DOHH2 (cell line): ENCODE measurements at regions not wholly inside any gene's neighbourhood (a gene's known extent, or its start where the extent isn't known, plus 50 kb on each side); places are given as distances from the start of the nearest gene placed in this dataset.

Experiments used
- H3F3A ChIP-seq: fragments of 200-600 bp; sonication (generic), shearing (Covaris generic); 2 replicates; pipeline ENCODE4 v1.6.0; 2016; ENCODE audit warnings: antibody characterized with exemption, mild to moderate bottlenecking; ENCODE audit not compliant: control insufficient read depth, insufficient read depth
- H3K27ac ChIP-seq: fragments of 200-600 bp; sonication (generic); 2 replicates; pipeline ENCODE4 v1.5.1; 2014; ENCODE audit warnings: low read depth, mild to moderate bottlenecking, low read length, moderate library complexity
- H3K27me3 ChIP-seq: fragments of 200-600 bp; sonication (generic); 2 replicates; pipeline ENCODE4 v1.6.1; 2014; ENCODE audit warnings: mild to moderate bottlenecking, low read length, mixed read lengths; ENCODE audit not compliant: control insufficient read depth
- H3K36me3 ChIP-seq: fragments of 200-600 bp; sonication (generic); 2 replicates; pipeline ENCODE4 v1.6.1; 2014; ENCODE audit warnings: mild to moderate bottlenecking, low read length, moderate library complexity, mixed read lengths; ENCODE audit not compliant: control insufficient read depth
- H3K4me1 ChIP-seq: fragments of 200-600 bp; sonication (generic); 2 replicates; pipeline ENCODE4 v1.6.1; 2014; ENCODE audit warnings: mild to moderate bottlenecking, low read length, mixed read lengths; ENCODE audit not compliant: control insufficient read depth
- H3K4me2 ChIP-seq: fragments of 200-600 bp; sonication (generic); 2 replicates; pipeline ENCODE4 v1.6.0; 2014; ENCODE audit warnings: mild to moderate bottlenecking, low read length, moderate library complexity
- H3K4me3 ChIP-seq: fragments of 200-600 bp; sonication (generic); 2 replicates; pipeline ENCODE4 v1.5.1; 2014; ENCODE audit warnings: mild to moderate bottlenecking, low read length, mixed read lengths
- H3K79me2 ChIP-seq: fragments of 200-600 bp; sonication (generic); 2 replicates; pipeline ENCODE4 v1.6.1; 2014; ENCODE audit warnings: mild to moderate bottlenecking, low read length, mixed read lengths; ENCODE audit not compliant: control insufficient read depth
- H3K9me2 ChIP-seq: fragments of 200-600 bp; sonication (generic); replicated peaks from 2 replicates; pipeline ENCODE4 v1.6.1; 2014; ENCODE audit warnings: mild to moderate bottlenecking, low read length, mixed read lengths; ENCODE audit not compliant: control insufficient read depth
- H3K9me3 ChIP-seq: fragments of 200-600 bp; sonication (generic); 2 replicates; pipeline ENCODE4 v1.6.1; 2014; ENCODE audit warnings: antibody characterized with exemption, low read length, mixed read lengths; ENCODE audit not compliant: control insufficient read depth, insufficient read depth
- H4K20me1 ChIP-seq: fragments of 200-600 bp; sonication (generic); 2 replicates; pipeline ENCODE4 v1.6.0; 2014; ENCODE audit warnings: low read depth, mild to moderate bottlenecking, antibody characterized with exemption, low read length, moderate library complexity; ENCODE audit not compliant: control insufficient read depth, insufficient read depth
- CTCF ChIP-seq: fragments of 200-600 bp; sonication (generic); IDR thresholded peaks from one replicate; pipeline ENCODE4 v1.5.1; 2014; ENCODE audit warnings: antibody characterized with exemption, mild to moderate bottlenecking, low read depth, low read length; ENCODE audit not compliant: poor library complexity, severe bottlenecking
- EZH2phosphoT487 ChIP-seq: fragments of 200-600 bp; sonication (generic); IDR thresholded peaks from 2 replicates; pipeline ENCODE4 v1.6.1; 2017; ENCODE audit warnings: borderline replicate concordance, mild to moderate bottlenecking, antibody characterized with exemption, low read length, moderate library complexity, mixed read lengths

- H3K4me1 ChIP-seq: no peaks in the 10 kb centered on the region
- H3K4me3 ChIP-seq: no peak overlapping the region
- H3K79me2 ChIP-seq: no peaks in the 10 kb centered on the region
- H3F3A ChIP-seq: no peaks in the 10 kb centered on the region
- H3K36me3 ChIP-seq: no peaks in the 10 kb centered on the region
- H3K9me2 ChIP-seq: no peaks in the 10 kb centered on the region
- TF ChIP-seq CTCF (no peak), EZH2phosphoT487 (no peak)
- H3K27me3 ChIP-seq: no peaks in the 10 kb centered on the region
- no peaks in the 10 kb centered on the region for H3K9me3 ChIP-seq
- H3K27ac ChIP-seq: no peak overlapping the region
- H4K20me1 ChIP-seq: no peaks in the 10 kb centered on the region
- H3K4me2 ChIP-seq: no peak overlapping the region
Measured at GRCh38 chr5:40141418-40141817, 538.3 kb upstream of the PTGER4 start.

GRCh38 chr5:40137223-40137622, 542.5 kb upstream of the PTGER4 start:
- no peaks in the 10 kb centered on the region for H3K79me2 ChIP-seq
- H3K36me3 ChIP-seq: no peaks in the 10 kb centered on the region
- H3F3A ChIP-seq: no peaks in the 10 kb centered on the region
- H4K20me1 ChIP-seq: no peaks in the 10 kb centered on the region
- H3K27ac ChIP-seq: no peak overlapping the region
- H3K27me3 ChIP-seq: no peaks in the 10 kb centered on the region
- TF ChIP-seq CTCF (no peak), EZH2phosphoT487 (no peak)
- no peaks in the 10 kb centered on the region for H3K9me2 ChIP-seq
- H3K4me2 ChIP-seq: no peak overlapping the region
- no peak overlapping the region for H3K4me3 ChIP-seq
- no peaks in the 10 kb centered on the region for H3K4me1 ChIP-seq
- no peaks in the 10 kb centered on the region for H3K9me3 ChIP-seq

- H3K79me2 ChIP-seq: no peaks in the 10 kb centered on the region
- no peak overlapping the region for H3K27ac ChIP-seq
- H4K20me1 ChIP-seq: no peaks in the 10 kb centered on the region
- no peaks in the 10 kb centered on the region for H3K27me3 ChIP-seq
- H3K9me3 ChIP-seq: no peaks in the 10 kb centered on the region
- no peak overlapping the region for H3K4me2 ChIP-seq
- H3F3A ChIP-seq: no peaks in the 10 kb centered on the region
- H3K9me2 ChIP-seq: no peaks in the 10 kb centered on the region
- H3K4me3 ChIP-seq: no peak overlapping the region
- H3K36me3 ChIP-seq: no peaks in the 10 kb centered on the region
- no peaks in the 10 kb centered on the region for H3K4me1 ChIP-seq
- no peak for TF ChIP-seq CTCF
- TF ChIP-seq EZH2phosphoT487: no peak
Measured at GRCh38 chr5:40134883-40135520, 544.7 kb upstream of the PTGER4 start.
